SJCRH30 (cell line): ENCODE measurements at regions not wholly inside any gene's neighbourhood (a gene's known extent, or its start where the extent isn't known, plus 50 kb on each side); places are given as distances from the start of the nearest gene placed in this dataset.
A peak's percentile ranks its signal among the peaks of the same experiment; 100 is the strongest.

ENCODE experiments used
- DNase-seq, 2 experiments: peaks; one replicate each; pipeline ENCODE4 v3.0.0-alpha.2; 2015 to 2020
- H3K27ac ChIP-seq: fragments of 250-450 bp; sonication (Bioruptor Pico); 2 replicates; pipeline ENCODE4 v1.5.1; 2020; ENCODE audit warnings: mild to moderate bottlenecking, moderate library complexity
- H3K27me3 ChIP-seq: fragments of 250-450 bp; sonication (Bioruptor Pico); 2 replicates; pipeline ENCODE4 v1.5.1; 2020; ENCODE audit warnings: mild to moderate bottlenecking, moderate library complexity
- H3K36me3 ChIP-seq: fragments of 250-450 bp; sonication (Bioruptor Pico); 2 replicates; pipeline ENCODE4 v1.5.1; 2020; ENCODE audit warnings: mild to moderate bottlenecking, moderate library complexity
- H3K4me1 ChIP-seq: fragments of 250-450 bp; sonication (Bioruptor Pico); 2 replicates; pipeline ENCODE4 v1.5.1; 2020; ENCODE audit warnings: mild to moderate bottlenecking, moderate library complexity
- H3K4me3 ChIP-seq: fragments of 250-450 bp; sonication (Bioruptor Pico); 2 replicates; pipeline ENCODE4 v1.5.1; 2020; ENCODE audit warnings: mild to moderate bottlenecking, moderate library complexity
- H3K9me3 ChIP-seq: fragments of 250-450 bp; sonication (Bioruptor Pico); replicated peaks from 2 replicates; pipeline ENCODE4 v1.5.1; 2020; ENCODE audit warnings: mild to moderate bottlenecking, moderate library complexity

DNA sequence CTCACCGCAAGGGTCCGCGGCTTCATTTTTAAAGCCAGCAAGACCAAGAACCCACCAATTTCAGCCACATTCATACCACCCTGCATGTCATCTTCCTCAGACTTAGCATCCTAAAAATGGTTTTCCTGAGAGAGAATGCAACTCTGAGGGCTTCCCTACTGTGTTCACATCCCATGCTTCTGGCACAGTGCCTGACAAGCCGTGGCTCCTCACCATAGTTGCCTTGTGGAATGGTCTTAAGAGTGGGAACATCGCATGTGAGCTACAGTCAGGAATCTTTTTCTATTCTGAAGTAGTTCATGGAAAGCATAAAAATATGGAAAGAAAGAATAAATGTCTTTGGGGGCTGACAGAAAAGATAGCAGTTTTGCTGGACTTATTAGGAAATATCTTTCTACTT is 120.3 kb downstream of the RAP2B start:
- Histone ChIP-seq H3K27me3 (no peaks in the 10 kb centered on the region), H3K9me3 (no peaks in the 10 kb centered on the region), H3K27ac (no peak overlapping the region), H3K36me3 (no peaks in the 10 kb centered on the region), H3K4me1 (peaks cover 30% of the 10 kb centered on the region), H3K4me3 (no peak overlapping the region)
- DNase-seq, result no peak

DNA sequence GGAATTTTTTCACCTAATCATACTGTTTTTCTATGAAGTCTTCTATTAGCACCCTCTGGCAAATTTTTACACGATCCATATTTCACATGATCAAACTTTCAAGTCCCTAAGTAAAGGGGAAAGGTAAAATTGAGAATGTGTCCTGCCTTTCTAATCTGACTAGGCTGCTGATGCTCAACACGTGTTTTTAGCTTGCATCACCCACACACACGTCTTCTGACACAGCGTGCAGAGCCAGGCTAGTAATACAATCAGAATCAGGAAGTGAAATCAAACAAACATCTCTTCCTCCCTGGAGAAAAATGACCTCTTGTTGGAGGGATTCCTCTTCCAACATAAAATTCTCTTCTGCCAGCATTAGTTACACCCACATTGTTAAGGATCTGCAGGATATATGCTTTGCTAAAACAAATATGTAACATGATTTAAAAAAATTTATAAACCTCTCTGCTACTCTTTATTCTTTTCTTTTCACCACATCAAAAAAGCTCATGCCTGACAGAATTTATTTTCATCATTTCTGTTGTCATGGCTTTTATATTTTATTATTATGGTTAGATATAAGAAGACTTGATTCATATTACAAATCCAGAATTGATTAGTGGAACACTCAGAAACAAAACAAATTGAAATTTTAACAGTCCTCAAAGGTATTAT is 122.4 kb downstream of the RAP2B start:
- Histone ChIP-seq H3K27me3 (no peaks in the 10 kb centered on the region), H3K4me3 (no peak overlapping the region), H3K27ac (peak overlapping the region; percentile 4; the same call in 1 of the 2 replicates), H3K4me1 (peaks cover 30% of the 10 kb centered on the region), H3K36me3 (no peaks in the 10 kb centered on the region), H3K9me3 (no peaks in the 10 kb centered on the region)
- peak; percentile 34 to 55 for DNase-seq

GRCh38 chr3:153285194-153285641 is 123.2 kb downstream of the RAP2B start:
- Histone ChIP-seq H3K36me3 (no peaks in the 10 kb centered on the region), H3K4me3 (no peak overlapping the region)

DNA sequence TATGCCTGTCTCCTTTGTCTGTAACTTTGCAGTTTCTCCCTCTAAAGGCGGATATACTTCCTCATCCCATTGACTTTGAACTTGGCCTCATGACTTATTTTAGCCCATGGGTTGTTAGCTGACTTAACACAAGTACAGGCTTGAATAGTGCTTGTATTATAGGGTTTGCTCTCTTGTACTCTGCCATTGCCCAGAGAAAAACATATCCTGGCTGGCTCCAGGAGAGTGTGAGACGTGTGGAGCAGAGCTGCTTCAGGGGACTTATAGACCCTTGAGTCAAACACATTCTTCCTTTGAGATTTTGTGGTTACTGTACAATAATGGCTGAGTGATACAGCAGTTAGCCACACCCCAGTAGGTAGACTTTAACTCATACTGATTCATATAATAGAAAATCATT is 124.0 kb downstream of the RAP2B start:
- Histone ChIP-seq H3K27ac (no peak overlapping the region), H3K4me1 (peaks cover 30% of the 10 kb centered on the region), H3K9me3 (no peaks in the 10 kb centered on the region), H3K27me3 (no peaks in the 10 kb centered on the region), H3K36me3 (no peaks in the 10 kb centered on the region), H3K4me3 (no peak overlapping the region)
- DNase-seq, result peak in 1 of 2 experiments; percentile 22

More at GRCh38 chr3:153285194-153285641, 123.2 kb downstream of the RAP2B start:
- no peaks in the 10 kb centered on the region for H3K9me3 ChIP-seq
- DNase-seq, result no peak
- H3K4me1 ChIP-seq, result peaks cover 30% of the 10 kb centered on the region
- no peak overlapping the region for H3K27ac ChIP-seq
- no peaks in the 10 kb centered on the region for H3K27me3 ChIP-seq

DNA sequence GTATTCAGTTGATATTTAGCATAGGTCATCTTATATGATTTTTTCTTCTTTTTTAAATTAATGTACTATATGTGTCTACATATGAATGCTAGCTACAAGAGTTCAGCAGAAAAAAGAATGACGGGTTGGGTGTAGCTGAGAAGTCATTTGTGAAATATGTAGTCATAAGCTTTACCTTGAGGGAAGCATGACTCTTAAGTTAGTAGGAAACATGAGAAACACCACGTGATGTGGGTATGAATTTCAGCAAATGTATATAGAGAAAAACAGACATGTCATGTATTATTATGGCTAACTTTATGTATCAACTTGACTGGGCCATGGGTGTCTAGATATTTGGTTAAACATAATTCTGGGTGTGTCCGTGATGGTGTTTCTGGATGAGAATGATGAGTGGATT is 125.0 kb downstream of the RAP2B start:
- H3K9me3 ChIP-seq, result no peaks in the 10 kb centered on the region
- H3K4me3 ChIP-seq, result no peak overlapping the region
- H3K27me3 ChIP-seq, result no peaks in the 10 kb centered on the region
- H3K27ac ChIP-seq, result peak overlapping the region; percentile 27
- H3K36me3 ChIP-seq, result no peaks in the 10 kb centered on the region
- peaks cover 30% of the 10 kb centered on the region for H3K4me1 ChIP-seq
- no peak for DNase-seq

DNA sequence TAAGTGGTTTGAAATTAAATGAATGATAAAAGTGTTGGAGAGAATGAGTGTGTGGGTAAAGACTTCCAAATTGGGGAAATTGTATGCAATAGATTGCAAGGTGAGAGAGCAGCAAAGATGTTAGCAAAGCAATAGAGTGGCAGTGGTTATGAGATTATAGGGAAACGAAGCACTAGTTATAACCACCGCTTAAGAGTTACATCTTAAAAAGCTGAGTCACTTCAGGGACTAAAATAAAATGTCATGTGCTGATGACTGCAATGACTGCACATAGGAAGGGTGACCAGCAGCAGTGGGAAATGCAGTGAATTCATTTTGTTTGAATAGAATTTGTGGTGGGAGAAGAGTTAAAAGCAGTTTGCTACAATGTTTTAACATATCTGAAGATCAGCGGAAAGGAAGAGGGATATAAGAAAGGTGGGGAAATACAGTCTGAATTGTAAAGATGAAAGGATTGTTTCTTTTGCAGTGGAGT is 127.3 kb downstream of the RAP2B start:
- H3K36me3 ChIP-seq, result no peaks in the 10 kb centered on the region
- no peaks in the 10 kb centered on the region for H3K27me3 ChIP-seq
- H3K4me1 ChIP-seq, result peaks cover 26% of the 10 kb centered on the region
- no peak overlapping the region for H3K27ac ChIP-seq
- no peak overlapping the region for H3K4me3 ChIP-seq
- H3K9me3 ChIP-seq, result no peaks in the 10 kb centered on the region
- DNase-seq, result no peak

DNA sequence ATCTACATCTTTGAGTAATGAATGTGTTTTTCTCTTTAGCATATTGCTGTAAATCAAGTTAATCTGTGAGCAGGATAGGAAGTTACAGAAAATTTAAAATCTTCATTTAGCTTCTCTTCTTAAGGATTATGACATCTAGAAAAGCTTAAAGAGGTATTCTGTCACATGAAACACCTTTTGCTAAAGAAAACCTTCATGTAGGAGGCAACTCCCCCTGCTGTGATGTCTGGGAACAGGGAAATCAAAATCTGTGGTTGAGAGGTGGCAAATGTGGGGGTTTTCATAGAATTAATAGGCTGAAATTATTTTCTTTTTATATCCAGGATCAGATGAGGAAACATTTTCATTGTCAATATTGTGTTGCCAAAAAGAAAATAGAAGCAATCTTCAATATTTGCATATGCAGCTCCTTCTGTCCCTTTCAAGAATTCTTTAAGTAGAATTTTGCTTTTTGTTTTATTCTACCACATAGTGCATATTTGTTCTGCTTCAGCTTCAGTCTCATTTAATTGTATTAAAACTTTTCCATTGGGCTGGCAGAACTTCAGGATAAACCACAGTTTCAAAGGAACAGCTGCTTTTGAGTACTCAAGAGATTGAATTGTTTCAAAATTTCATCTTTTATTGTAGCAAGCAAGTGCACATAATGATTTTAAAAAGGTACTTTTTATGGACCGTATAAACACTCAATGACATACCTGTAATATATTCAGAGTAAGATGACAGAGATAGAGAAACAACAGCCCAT is 128.4 kb downstream of the RAP2B start:
- Histone ChIP-seq H3K27ac (no peak overlapping the region), H3K4me3 (no peak overlapping the region), H3K27me3 (no peaks in the 10 kb centered on the region), H3K4me1 (peaks cover 17% of the 10 kb centered on the region), H3K9me3 (no peaks in the 10 kb centered on the region), H3K36me3 (no peaks in the 10 kb centered on the region)
- DNase-seq, result no peak

DNA sequence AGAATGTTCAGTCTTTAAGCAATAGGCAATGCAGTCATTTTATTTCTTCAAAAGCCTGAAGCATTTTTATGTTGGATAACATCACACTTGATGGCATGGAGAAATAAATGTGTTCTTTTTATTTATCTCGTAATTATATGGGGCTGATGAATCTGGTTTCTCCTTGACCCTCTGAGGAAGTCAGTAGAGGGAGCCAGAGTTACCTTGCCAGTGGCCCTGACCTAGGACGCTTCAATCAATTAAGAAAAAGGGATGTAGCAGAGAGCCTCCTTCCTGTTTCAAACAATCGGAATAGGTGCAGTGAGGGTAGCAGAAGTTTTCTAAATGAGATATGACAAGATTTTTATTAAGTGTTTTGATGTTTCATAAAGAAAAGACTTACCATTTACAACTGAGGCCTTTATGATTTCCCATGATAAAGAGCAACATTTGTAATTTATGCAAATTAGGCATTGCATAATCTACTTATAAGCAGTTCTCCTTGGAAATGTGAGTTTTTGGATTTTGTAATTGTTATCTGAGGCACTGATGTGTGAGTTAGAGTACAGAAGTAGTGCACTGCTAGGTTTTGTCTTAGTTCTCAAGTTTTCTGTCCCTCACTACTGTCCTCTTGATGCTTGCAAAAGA is 129.1 kb downstream of the RAP2B start:
- Histone ChIP-seq H3K4me3 (no peak overlapping the region), H3K27me3 (no peaks in the 10 kb centered on the region), H3K27ac (no peak overlapping the region), H3K36me3 (no peaks in the 10 kb centered on the region), H3K9me3 (no peaks in the 10 kb centered on the region), H3K4me1 (peaks cover 10% of the 10 kb centered on the region)
- peak in 1 of 2 experiments; percentile 41 for DNase-seq

DNA sequence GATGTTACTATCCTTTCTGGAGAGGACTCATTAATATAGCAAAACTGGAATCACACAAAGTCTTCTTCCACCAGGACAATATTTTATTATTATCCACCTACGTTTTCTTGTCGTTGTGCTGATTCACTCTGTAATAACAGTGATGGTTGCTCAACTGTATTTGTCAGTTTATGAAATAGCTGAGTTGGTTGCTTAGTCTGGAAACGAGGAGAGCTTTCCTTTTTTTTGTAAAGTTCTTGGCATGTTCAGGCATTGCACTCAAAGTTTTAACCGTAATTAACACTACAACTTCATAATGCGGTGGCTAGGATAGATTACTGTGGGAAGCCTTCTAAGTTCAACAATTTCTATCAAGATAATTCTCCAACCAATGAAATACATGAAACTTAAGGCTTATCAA is 131.2 kb downstream of the RAP2B start:
- H3K4me3 ChIP-seq, result no peak overlapping the region
- no peaks in the 10 kb centered on the region for H3K4me1 ChIP-seq
- H3K27ac ChIP-seq, result no peak overlapping the region
- H3K9me3 ChIP-seq, result no peaks in the 10 kb centered on the region
- H3K27me3 ChIP-seq, result no peaks in the 10 kb centered on the region
- no peak for DNase-seq
- no peaks in the 10 kb centered on the region for H3K36me3 ChIP-seq

DNA sequence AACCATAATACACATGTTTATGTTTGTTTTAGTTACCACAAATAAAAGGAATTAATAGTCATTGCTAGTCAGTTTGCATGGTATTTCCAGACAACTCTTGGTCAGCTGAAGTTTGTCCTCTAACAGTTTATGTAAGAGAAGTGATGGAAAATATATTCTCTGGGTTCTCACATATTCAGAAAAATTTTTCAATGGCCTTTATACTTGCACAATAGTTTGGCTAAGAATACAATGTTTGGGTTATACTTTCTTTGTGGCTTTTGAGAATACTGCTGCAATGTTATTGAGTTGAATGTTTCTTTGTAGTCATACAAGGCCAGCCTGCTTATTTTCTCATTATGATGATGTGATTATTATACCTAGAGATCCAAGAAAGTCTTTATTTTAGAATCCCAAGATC is 133.9 kb downstream of the RAP2B start:
- Histone ChIP-seq H3K36me3 (no peaks in the 10 kb centered on the region), H3K9me3 (no peaks in the 10 kb centered on the region), H3K27me3 (no peaks in the 10 kb centered on the region), H3K27ac (no peak overlapping the region), H3K4me1 (no peaks in the 10 kb centered on the region), H3K4me3 (no peak overlapping the region)
- no peak for DNase-seq

DNA sequence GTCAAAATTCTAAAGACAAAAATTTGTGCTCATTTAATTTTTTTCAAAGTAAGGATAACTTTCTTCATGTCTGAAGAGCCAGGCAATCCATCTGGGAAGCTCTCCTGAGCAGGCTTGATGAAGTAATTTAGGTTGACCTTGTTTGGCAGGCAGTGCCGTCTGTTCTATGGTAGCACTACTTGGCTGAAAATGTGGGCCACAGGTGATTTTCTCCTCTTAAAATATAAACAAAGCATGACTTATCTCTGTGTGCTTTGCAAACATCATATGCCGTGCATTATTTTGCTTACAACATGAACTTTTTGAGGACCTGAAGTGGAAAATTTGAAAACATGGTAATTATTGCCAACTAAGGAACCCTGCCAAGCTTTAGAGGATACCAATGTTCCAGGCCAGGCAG is 143.2 kb downstream of the RAP2B start:
- Histone ChIP-seq H3K36me3 (no peaks in the 10 kb centered on the region), H3K4me3 (no peak overlapping the region), H3K27me3 (0 out of 2 replicates have a peak, but pooled peaks cover 4% of the 10 kb centered on the region), H3K27ac (no peak overlapping the region), H3K4me1 (no peaks in the 10 kb centered on the region), H3K9me3 (no peaks in the 10 kb centered on the region)
- DNase-seq, result no peak

DNA sequence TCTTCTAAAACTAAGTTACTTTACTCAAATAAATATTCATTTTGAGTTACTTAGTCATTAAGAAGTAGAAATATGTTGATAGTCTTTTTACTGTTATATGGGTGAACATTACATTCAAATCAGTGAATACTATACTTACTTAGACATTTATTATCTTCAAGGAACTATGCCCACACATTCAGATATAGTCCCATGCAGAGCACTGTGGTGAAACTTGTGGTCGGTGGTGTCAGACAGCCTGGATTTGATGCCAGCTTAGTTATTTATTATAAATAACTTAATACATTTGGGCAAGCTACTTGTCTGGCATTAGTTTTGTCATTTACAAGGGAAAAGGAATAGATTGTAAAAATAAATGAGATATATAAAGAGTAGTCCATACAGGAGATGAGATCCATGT is 149.5 kb downstream of the RAP2B start:
- no peak for DNase-seq
- 0 out of 2 replicates have a peak, but pooled peaks cover 4% of the 10 kb centered on the region for H3K27me3 ChIP-seq
- no peaks in the 10 kb centered on the region for H3K36me3 ChIP-seq
- H3K4me3 ChIP-seq, result no peak overlapping the region
- H3K4me1 ChIP-seq, result 0 out of 2 replicates have a peak, but pooled peaks cover 4% of the 10 kb centered on the region
- no peak overlapping the region for H3K27ac ChIP-seq
- no peaks in the 10 kb centered on the region for H3K9me3 ChIP-seq

- Histone ChIP-seq H3K9me3 (no peaks in the 10 kb centered on the region), H3K27me3 (no peaks in the 10 kb centered on the region), H3K36me3 (no peaks in the 10 kb centered on the region), H3K4me1 (0 out of 2 replicates have a peak, but pooled peaks cover 4% of the 10 kb centered on the region), H3K27ac (no peak overlapping the region), H3K4me3 (no peak overlapping the region)
- peak in 1 of 2 experiments; percentile 13 for DNase-seq
These were observed 151.4 kb downstream of the RAP2B start for GRCh38 chr3:153313302-153313965.

- H3K4me3 ChIP-seq, result no peak overlapping the region
- no peaks in the 10 kb centered on the region for H3K27me3 ChIP-seq
- H3K27ac ChIP-seq, result no peak overlapping the region
- no peak for DNase-seq
- H3K36me3 ChIP-seq, result no peaks in the 10 kb centered on the region
- H3K4me1 ChIP-seq, result 0 out of 2 replicates have a peak, but pooled peaks cover 4% of the 10 kb centered on the region
- no peaks in the 10 kb centered on the region for H3K9me3 ChIP-seq
These were observed 152.0 kb downstream of the RAP2B start for GRCh38 chr3:153314038-153314437.
